ENCODE measurements at regions not wholly inside any gene's neighbourhood (a gene's known extent, or its start where the extent isn't known, plus 50 kb on each side); places are given as distances from the start of the nearest gene placed in this dataset.

- no peak for TF ChIP-seq CTCF (IDR thresholded peaks at IDR 0.05; ENCODE audit: low read depth, low read length)
- no peak for TF ChIP-seq POLR2A (IDR thresholded peaks at IDR 0.05; ENCODE audit: extremely low read depth, insufficient read length)
- TF ChIP-seq, protein P1, sequence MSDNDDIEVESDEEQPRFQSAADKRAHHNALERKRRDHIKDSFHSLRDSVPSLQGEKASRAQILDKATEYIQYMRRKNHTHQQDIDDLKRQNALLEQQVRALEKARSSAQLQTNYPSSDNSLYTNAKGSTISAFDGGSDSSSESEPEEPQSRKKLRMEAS (IDR thresholded peaks at IDR 0.05; ENCODE audit: low read depth, low read length) = no peak
Measured at GRCh38 chr6:126131246-126131645, 144.9 kb downstream of the TRMT11 start.
